ENCODE measurements at regions not wholly inside any gene's neighbourhood (a gene's known extent, or its start where the extent isn't known, plus 50 kb on each side); places are given as distances from the start of the nearest gene placed in this dataset.

- Mint-ChIP-seq H3K36me3 (no peaks in the 10 kb centered on the region), H3K9me3 (no peaks in the 10 kb centered on the region), H3K27ac (no peak overlapping the region), H3K27me3 (peaks cover 29% of the 10 kb centered on the region), H3K4me1 (peaks cover 7% of the 10 kb centered on the region), H3K4me3 (no peak overlapping the region)
- ATAC-seq = no peak
These were observed 226.9 kb upstream of the B3GAT1 start for GRCh38 chr11:134638796-134639430.

GRCh38 chr11:134637091-134638015, 225.3 kb upstream of the B3GAT1 start:
- Mint-ChIP-seq H3K4me3 (no peak overlapping the region), H3K4me1 (peaks cover 7% of the 10 kb centered on the region), H3K27me3 (peaks cover 29% of the 10 kb centered on the region), H3K27ac (no peak overlapping the region), H3K36me3 (no peaks in the 10 kb centered on the region), H3K9me3 (no peaks in the 10 kb centered on the region)
- ATAC-seq = peak; percentile 11

DNA sequence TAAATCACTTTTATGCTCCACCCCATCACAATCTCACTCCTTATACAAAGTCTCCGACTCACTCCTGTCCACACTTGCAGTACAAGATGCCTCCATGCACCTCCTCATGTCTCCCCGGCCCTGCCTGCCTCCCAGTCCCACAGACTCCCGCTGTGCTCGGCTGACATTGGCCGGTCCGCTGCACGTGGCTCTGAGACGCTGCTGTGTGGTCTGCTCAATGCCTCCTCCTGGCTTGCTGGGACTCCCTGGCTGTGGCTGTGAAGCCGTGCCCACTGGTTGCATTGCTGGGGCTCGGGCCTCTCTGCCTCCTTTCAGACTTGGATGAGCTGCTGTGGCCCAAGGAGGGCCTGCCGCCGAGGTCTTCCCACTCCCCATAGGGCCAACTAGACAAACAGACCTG, 224.0 kb upstream of the B3GAT1 start:
- Mint-ChIP-seq H3K9me3 (no peaks in the 10 kb centered on the region), H3K36me3 (no peaks in the 10 kb centered on the region), H3K4me3 (no peak overlapping the region), H3K27ac (no peak overlapping the region), H3K27me3 (peaks cover 19% of the 10 kb centered on the region), H3K4me1 (peaks cover 7% of the 10 kb centered on the region)
- ATAC-seq = no peak

GRCh38 chr11:134634897-134635831, 223.1 kb upstream of the B3GAT1 start:
- peaks cover 11% of the 10 kb centered on the region for H3K27me3 Mint-ChIP-seq
- H3K4me1 Mint-ChIP-seq = peaks cover 7% of the 10 kb centered on the region
- H3K27ac Mint-ChIP-seq = no peak overlapping the region
- H3K4me3 Mint-ChIP-seq = no peak overlapping the region
- ATAC-seq = no peak
- no peaks in the 10 kb centered on the region for H3K36me3 Mint-ChIP-seq
- no peaks in the 10 kb centered on the region for H3K9me3 Mint-ChIP-seq

- H3K4me3 Mint-ChIP-seq = no peak overlapping the region
- peaks cover 4% of the 10 kb centered on the region for H3K27me3 Mint-ChIP-seq
- H3K36me3 Mint-ChIP-seq = no peaks in the 10 kb centered on the region
- no peak for ATAC-seq
- H3K27ac Mint-ChIP-seq = no peak overlapping the region
- H3K4me1 Mint-ChIP-seq = no peaks in the 10 kb centered on the region
- H3K9me3 Mint-ChIP-seq = no peaks in the 10 kb centered on the region
These were observed 221.2 kb upstream of the B3GAT1 start for GRCh38 chr11:134633276-134633675.

DNA sequence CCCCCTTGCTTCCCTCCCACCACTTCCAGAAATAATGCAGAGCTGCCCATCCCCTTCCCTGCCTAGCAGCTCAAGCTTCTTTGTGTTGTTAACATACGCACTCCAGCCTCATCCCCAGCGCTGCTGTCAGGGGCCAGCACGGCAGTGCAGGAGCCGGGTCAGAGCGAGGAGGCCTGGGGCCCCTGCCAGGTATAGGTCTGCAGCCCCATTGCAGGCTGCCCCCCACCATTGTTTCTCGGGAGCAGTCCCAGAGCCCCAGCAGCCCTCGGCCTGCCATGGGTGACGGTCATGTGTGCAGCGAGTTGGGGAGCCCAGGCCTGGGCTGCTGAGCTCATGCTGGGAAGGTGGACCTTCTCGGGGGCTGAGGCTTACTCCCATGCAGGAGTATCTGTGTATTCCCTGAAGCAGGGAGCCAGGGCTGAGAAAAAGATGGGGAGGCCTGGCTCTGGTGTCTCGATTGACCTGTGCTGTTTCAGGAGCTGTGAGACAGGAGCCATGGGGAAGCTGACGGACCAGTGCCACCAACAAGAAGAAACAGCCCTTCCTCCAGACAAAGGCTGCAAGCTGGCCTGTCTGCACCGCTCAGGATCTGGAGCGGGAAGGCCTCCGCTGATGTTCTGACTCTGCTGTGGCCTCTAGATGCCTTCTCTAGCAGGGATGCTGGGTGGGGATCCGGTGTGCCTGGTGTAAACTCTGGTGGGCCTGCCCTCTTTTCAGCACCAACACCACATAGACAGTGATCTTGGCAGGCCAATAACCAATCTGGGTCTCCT, 220.5 kb upstream of the B3GAT1 start:
- no peak overlapping the region for H3K4me3 Mint-ChIP-seq
- peaks cover 6% of the 10 kb centered on the region for H3K27me3 Mint-ChIP-seq
- H3K9me3 Mint-ChIP-seq = no peaks in the 10 kb centered on the region
- no peaks in the 10 kb centered on the region for H3K36me3 Mint-ChIP-seq
- no peak for ATAC-seq
- H3K27ac Mint-ChIP-seq = no peak overlapping the region
- H3K4me1 Mint-ChIP-seq = no peaks in the 10 kb centered on the region

- ATAC-seq = no peak
- H3K36me3 Mint-ChIP-seq = no peaks in the 10 kb centered on the region
- H3K27ac Mint-ChIP-seq = no peak overlapping the region
- H3K4me1 Mint-ChIP-seq = no peaks in the 10 kb centered on the region
- peaks cover 6% of the 10 kb centered on the region for H3K27me3 Mint-ChIP-seq
- no peak overlapping the region for H3K4me3 Mint-ChIP-seq
- no peaks in the 10 kb centered on the region for H3K9me3 Mint-ChIP-seq
These were observed 218.8 kb upstream of the B3GAT1 start for GRCh38 chr11:134630861-134631260.

GRCh38 chr11:134628426-134628825, 216.4 kb upstream of the B3GAT1 start:
- Mint-ChIP-seq H3K36me3 (no peaks in the 10 kb centered on the region), H3K27me3 (peaks cover 14% of the 10 kb centered on the region), H3K9me3 (no peaks in the 10 kb centered on the region), H3K4me3 (no peak overlapping the region), H3K27ac (no peak overlapping the region), H3K4me1 (no peaks in the 10 kb centered on the region)
- no peak for ATAC-seq

GRCh38 chr11:134626032-134626431, 214.0 kb upstream of the B3GAT1 start:
- Mint-ChIP-seq H3K27me3 (peaks cover 14% of the 10 kb centered on the region), H3K4me1 (no peaks in the 10 kb centered on the region), H3K27ac (no peak overlapping the region), H3K4me3 (no peak overlapping the region), H3K36me3 (no peaks in the 10 kb centered on the region), H3K9me3 (no peaks in the 10 kb centered on the region)
- ATAC-seq = no peak

DNA sequence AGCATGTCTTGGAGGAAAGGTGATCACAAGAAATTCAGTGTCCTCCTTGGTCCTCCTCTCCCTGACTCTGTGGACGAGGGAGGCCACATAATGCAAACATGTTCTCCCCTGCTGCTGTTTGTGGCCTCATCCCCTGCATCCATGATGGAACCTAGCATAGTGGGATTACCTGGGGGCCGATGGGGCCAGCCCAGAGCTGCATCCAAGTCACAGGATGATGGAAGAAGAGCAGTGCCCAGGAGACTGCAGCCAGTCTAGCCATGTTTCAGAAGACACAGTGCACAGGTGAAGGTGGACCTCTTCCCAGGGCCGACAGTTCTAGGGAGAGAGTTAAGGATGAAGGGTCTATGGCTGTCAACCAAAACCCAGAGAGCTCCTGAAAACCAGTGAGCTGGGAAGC, 213.6 kb upstream of the B3GAT1 start:
- Mint-ChIP-seq H3K9me3 (no peaks in the 10 kb centered on the region), H3K4me3 (no peak overlapping the region), H3K27me3 (peaks cover 14% of the 10 kb centered on the region), H3K4me1 (no peaks in the 10 kb centered on the region), H3K36me3 (no peaks in the 10 kb centered on the region), H3K27ac (no peak overlapping the region)
- peak; percentile 22 for ATAC-seq

GRCh38 chr11:134625151-134625550, 213.1 kb upstream of the B3GAT1 start:
- Mint-ChIP-seq H3K27me3 (peaks cover 14% of the 10 kb centered on the region), H3K4me1 (no peaks in the 10 kb centered on the region), H3K9me3 (no peaks in the 10 kb centered on the region), H3K4me3 (no peak overlapping the region), H3K27ac (no peak overlapping the region), H3K36me3 (no peaks in the 10 kb centered on the region)
- ATAC-seq = no peak

DNA sequence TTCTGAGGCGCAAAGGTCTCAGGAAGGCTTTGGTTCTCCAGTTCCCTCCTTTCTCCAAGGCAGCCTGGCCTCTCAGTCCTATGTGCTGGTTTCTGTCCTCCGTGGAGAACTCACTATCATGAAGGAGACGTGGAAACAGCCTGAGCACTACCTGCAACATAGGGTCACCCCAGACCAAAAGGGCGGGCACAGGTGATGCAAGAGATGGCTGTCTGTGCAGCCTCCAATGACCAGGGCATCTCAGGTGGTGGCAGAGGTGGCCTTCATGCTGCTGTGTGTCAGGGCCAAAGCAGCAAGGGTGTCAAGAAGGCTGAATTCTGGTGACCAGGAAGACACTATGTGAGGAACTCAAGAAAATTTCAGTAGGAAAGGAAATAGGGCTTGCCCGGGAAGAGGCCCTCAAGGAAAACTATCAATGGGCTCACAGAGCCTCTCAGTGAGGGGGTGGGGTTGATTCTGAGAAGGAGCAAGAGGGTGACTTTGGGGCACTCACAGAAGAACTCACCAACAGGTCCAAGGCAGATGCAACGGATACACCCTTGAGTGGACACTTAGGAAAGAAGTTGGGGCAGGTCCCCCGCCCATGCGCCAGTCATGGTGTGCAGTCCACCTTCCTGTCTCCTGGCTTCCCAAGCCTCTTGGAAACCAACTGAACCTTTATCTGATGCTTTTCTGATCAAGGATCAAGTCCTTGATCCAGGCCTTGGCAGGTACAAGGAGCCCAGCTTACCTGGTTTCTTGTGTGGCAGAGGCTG, 212.3 kb upstream of the B3GAT1 start:
- Mint-ChIP-seq H3K27ac (no peak overlapping the region), H3K36me3 (no peaks in the 10 kb centered on the region), H3K27me3 (peaks cover 14% of the 10 kb centered on the region), H3K4me1 (no peaks in the 10 kb centered on the region), H3K4me3 (no peak overlapping the region), H3K9me3 (no peaks in the 10 kb centered on the region)
- ATAC-seq = no peak

DNA sequence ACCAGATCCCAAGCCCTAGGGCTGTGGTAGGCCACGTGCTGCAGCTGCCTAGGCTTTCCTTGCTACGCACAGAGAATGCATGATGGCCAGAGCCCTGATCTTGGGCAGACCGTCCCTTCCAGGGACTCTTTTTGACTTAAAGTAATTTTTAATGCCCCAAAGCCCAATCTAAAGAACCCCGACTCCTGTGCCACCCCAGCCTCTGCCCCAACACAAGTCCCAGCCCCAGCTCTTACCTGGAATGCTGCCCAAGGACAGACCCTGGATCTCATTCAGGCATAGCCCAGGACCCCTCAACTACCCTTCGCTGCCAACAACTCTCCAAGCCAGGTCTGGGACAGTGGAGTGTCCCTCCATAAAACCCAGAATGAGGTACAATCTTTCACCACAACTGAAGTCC, 211.7 kb upstream of the B3GAT1 start:
- no peaks in the 10 kb centered on the region for H3K4me1 Mint-ChIP-seq
- no peak for ATAC-seq

DNA sequence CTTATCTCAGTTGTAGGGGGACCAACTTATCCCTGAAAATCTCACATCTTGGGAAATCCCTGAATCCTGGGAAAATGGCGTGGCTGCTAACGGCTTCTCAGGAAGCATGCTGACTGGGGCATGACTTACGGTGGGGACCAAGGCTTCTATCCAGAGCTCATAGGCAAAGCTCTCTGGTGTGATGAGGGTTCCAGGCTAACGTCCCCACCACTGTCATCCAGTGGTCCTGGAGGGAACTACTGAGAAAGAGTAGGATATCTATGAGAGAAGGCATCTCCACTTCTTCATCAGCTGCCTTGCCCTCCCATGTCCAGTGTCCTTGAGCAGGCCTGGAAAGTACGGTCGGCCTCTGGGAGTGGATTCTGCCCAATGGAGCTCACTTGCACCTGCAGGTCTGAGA, 210.4 kb upstream of the B3GAT1 start:
- no peaks in the 10 kb centered on the region for H3K36me3 Mint-ChIP-seq
- ATAC-seq = no peak

More for the DNA sequence above, 211.7 kb upstream of the B3GAT1 start:
- Mint-ChIP-seq H3K36me3 (no peaks in the 10 kb centered on the region), H3K9me3 (no peaks in the 10 kb centered on the region), H3K27ac (no peak overlapping the region), H3K4me3 (no peak overlapping the region), H3K27me3 (peaks cover 14% of the 10 kb centered on the region)

More for the DNA sequence above, 210.4 kb upstream of the B3GAT1 start:
- H3K4me3 Mint-ChIP-seq = no peak overlapping the region
- no peak overlapping the region for H3K27ac Mint-ChIP-seq
- H3K4me1 Mint-ChIP-seq = no peaks in the 10 kb centered on the region
- no peaks in the 10 kb centered on the region for H3K9me3 Mint-ChIP-seq
- peaks cover 7% of the 10 kb centered on the region for H3K27me3 Mint-ChIP-seq

Data from stimulated activated memory B cell treated with anti-CD40 and anti-IgM and Interleukin-4, amounts not matched to agents 10 μg/mL and 1 μg/mL and 100 μg/mL, for 72 hours (primary cell).